ENCODE measurements at regions not wholly inside any gene's neighbourhood (a gene's known extent, or its start where the extent isn't known, plus 50 kb on each side); places are given as distances from the start of the nearest gene placed in this dataset.

DNA sequence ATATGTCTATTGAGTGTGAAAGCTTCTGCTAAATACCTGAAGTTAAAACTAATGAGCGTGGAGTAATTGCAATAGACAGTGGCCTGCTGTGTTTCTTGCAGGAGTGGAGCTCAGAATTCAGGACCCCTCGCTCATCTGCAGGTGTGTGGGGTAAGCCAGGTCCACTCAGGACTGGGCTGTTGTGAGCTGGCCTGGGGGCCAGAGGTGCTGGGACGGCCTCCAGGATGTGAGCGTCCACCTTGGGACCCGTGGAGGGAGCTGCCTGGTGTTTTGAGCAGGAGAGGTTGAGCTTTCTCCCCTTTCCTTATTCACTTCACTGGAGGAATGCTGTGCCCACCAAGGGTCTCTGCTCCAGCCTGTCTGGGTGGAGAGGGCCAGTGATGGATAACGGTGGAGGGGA, 681.2 kb downstream of the BRD1 start:
- TF ChIP-seq, protein P1, sequence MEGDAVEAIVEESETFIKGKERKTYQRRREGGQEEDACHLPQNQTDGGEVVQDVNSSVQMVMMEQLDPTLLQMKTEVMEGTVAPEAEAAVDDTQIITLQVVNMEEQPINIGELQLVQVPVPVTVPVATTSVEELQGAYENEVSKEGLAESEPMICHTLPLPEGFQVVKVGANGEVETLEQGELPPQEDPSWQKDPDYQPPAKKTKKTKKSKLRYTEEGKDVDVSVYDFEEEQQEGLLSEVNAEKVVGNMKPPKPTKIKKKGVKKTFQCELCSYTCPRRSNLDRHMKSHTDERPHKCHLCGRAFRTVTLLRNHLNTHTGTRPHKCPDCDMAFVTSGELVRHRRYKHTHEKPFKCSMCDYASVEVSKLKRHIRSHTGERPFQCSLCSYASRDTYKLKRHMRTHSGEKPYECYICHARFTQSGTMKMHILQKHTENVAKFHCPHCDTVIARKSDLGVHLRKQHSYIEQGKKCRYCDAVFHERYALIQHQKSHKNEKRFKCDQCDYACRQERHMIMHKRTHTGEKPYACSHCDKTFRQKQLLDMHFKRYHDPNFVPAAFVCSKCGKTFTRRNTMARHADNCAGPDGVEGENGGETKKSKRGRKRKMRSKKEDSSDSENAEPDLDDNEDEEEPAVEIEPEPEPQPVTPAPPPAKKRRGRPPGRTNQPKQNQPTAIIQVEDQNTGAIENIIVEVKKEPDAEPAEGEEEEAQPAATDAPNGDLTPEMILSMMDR (IDR thresholded peaks at IDR 0.05) = no peak
- no peak for TF ChIP-seq POLR2A (IDR thresholded peaks at IDR 0.05)
- Histone ChIP-seq H3K4me1 (replicated peaks in 1 of 2) (no peaks in the 10 kb centered on the region), H3K9me3 (replicated peaks in 1 of 3) (no peaks in the 10 kb centered on the region), H3K4me3 (no peak overlapping the region), H3K27me3 (no peaks in the 10 kb centered on the region), H3K36me3 (replicated peaks in 1 of 2) (no peaks in the 10 kb centered on the region), H3K27ac (no peak overlapping the region)
- no peak for DNase-seq
- WGBS, 4 donors = 62 to 80% (median 68%) methylated on average over 2 to 6 of the region's 6 CpGs
- intact Hi-C loops (cut with DNase I) = no loop called here

DNA sequence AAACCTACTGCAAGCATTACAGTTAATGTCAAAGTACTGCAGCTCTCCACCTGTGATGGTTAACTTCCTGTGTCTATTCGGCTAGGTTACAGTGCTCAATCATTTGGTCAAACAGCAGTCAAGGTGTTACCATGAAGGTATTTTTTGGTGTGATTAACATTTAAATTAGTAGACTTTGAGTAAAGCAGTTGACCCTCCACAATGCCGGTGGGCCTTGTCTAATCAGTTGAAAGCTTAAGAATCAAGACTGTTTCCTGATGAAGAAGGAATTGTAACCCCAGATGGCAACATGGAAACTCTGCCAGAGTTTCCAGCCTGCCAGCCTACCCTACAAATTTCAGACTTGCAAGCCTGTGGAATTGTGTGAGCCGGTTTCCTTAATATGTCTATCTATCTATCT, 683.9 kb downstream of the BRD1 start:
- TF ChIP-seq, protein P1 (IDR thresholded peaks at IDR 0.05) = no peak
- TF ChIP-seq POLR2A (IDR thresholded peaks at IDR 0.05) = no peak
- H3K27ac ChIP-seq = no peak overlapping the region
- H3K9me3 ChIP-seq (replicated peaks in 1 of 3) = no peaks in the 10 kb centered on the region
- H3K27me3 ChIP-seq = no peaks in the 10 kb centered on the region
- H3K4me3 ChIP-seq = no peak overlapping the region
- DNase-seq = no peak
- H3K4me1 ChIP-seq (replicated peaks in 1 of 2) = no peaks in the 10 kb centered on the region
- H3K36me3 ChIP-seq (replicated peaks in 1 of 2) = no peaks in the 10 kb centered on the region
- WGBS, 4 donors = 83 to 95% (median 86%) methylated on average over 3 of the region's 3 CpGs
- intact Hi-C loops (cut with DNase I) = no loop called here

DNA sequence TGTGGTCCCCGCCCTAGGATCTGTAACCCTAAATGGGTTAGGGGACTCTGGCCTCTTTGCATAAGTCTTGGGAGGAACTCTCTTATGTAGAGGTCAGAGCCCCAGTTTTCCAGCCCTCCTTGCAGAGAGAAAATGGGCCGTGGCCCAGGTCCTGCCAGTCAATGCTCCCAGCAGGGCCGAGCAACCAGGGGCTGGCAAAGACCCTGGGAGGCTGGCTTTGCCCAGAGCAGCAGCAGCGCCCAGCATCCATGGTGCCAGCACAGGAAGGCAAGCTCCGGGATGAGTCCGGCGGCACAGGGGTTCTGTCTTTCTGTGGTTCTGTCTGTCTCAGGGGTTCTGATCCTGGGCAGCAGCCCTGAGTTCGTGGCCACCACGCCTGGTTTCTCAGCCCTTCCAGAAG, 684.8 kb downstream of the BRD1 start:
- intact Hi-C loops (cut with DNase I) = no loop called here
- Histone ChIP-seq H3K9me3 (replicated peaks in 1 of 3) (no peaks in the 10 kb centered on the region), H3K27me3 (no peaks in the 10 kb centered on the region), H3K36me3 (replicated peaks in 1 of 2) (no peaks in the 10 kb centered on the region), H3K4me1 (replicated peaks in 1 of 2) (no peaks in the 10 kb centered on the region), H3K27ac (no peak overlapping the region), H3K4me3 (no peak overlapping the region)
- DNase-seq = peak in 1 of 7 donors; percentile 13
- WGBS, 4 donors = 77 to 82% (median 80%) methylated on average over 7 to 9 of the region's 9 CpGs
- no peak for TF ChIP-seq POLR2A (IDR thresholded peaks at IDR 0.05)
- TF ChIP-seq, protein P1 (IDR thresholded peaks at IDR 0.05) = no peak

DNA sequence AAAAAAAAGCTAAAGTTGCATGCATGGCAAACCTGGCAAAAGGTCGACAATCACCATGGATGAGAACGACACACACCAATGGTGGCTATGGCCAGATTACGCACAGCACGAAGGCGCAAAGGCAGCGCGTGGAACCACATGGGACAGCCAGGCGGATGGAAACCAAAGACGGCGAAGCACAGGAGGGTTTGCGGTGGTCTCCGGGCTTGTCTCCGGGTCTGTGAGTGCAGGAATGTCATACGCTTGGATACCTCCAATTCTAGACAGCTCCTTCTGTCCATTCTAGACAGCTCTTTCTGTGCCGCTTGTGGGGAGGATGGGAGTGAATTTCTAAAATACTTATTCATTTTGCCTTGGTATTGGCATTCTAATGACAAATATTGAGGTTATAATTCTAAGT, 685.4 kb downstream of the BRD1 start:
- intact Hi-C loops (cut with DNase I) = no loop called here
- Histone ChIP-seq H3K36me3 (replicated peaks in 1 of 2) (no peaks in the 10 kb centered on the region), H3K9me3 (replicated peaks in 1 of 3) (no peaks in the 10 kb centered on the region), H3K27ac (no peak overlapping the region), H3K4me1 (replicated peaks in 1 of 2) (no peaks in the 10 kb centered on the region), H3K27me3 (no peaks in the 10 kb centered on the region), H3K4me3 (no peak overlapping the region)
- WGBS, 4 donors = 76 to 88% (median 86%) methylated on average over 15 of the region's 15 CpGs
- no peak for TF ChIP-seq POLR2A (IDR thresholded peaks at IDR 0.05)
- TF ChIP-seq, protein P1 (IDR thresholded peaks at IDR 0.05) = no peak
- DNase-seq = peak in 1 of 7 donors; percentile 9

Measured in adrenal gland (tissue), 9 donors.